BJ (cell line): ENCODE measurements at regions not wholly inside any gene's neighbourhood (a gene's known extent, or its start where the extent isn't known, plus 50 kb on each side); places are given as distances from the start of the nearest gene placed in this dataset.

Experiments
- CTCF ChIA-PET: fragments of 350-600 bp; formaldehyde crosslinking; extraction: SDS; loops from one replicate; lab custom pipeline; 2021; ENCODE audit warnings: antibody characterized with exemption, inconsistent platforms; lab: Yijun Ruan, JAX
- POLR2A ChIA-PET: fragments of 300-600 bp; sonication (Branson Sonifier 250); formaldehyde crosslinking; extraction: SDS; loops from one replicate; lab custom pipeline; 2021; ENCODE audit warnings: antibody characterized with exemption; lab: Charles Lee
- DNase-seq: peaks from one replicate; pipeline ENCODE4 v3.0.0-alpha.2; 2011; ENCODE audit warnings: low read depth
- H3K27me3 ChIP-seq: 2 replicates; pipeline ENCODE4 v1.6.0; 2011; ENCODE audit warnings: low read length; ENCODE audit not compliant: control insufficient read depth, insufficient read depth
- H3K36me3 ChIP-seq: 2 replicates; pipeline ENCODE4 v1.5.1; 2011; ENCODE audit warnings: low read length; ENCODE audit not compliant: control insufficient read depth, insufficient read depth
- H3K4me3 ChIP-seq: 2 replicates; pipeline ENCODE4 v1.5.1; 2011; ENCODE audit warnings: low read depth, mild to moderate bottlenecking, control low read depth, low read length
- CTCF ChIP-seq: IDR thresholded peaks from 2 replicates; pipeline ENCODE4 v1.5.1; 2011; ENCODE audit warnings: low read depth, mild to moderate bottlenecking, control low read depth, inconsistent platforms, low read length, moderate library complexity; ENCODE audit not compliant: insufficient read depth

- no peak for DNase-seq
- H3K4me3 ChIP-seq: no peak overlapping the region
- H3K27me3 ChIP-seq: peaks cover 16% of the 10 kb centered on the region
- CTCF ChIA-PET: interaction anchor here (0.6 to 0.7 kb wide), 5 partner anchors 8 to 1857 kb away, joined by 3 read pairs; no protein-coding TSS in a partner anchor
- POLR2A ChIA-PET: no interaction called here
- no peaks in the 10 kb centered on the region for H3K36me3 ChIP-seq
- no peak for TF ChIP-seq CTCF
Observed at GRCh38 chr2:65620524-65620923, 188.1 kb upstream of the SPRED2 start.

GRCh38 chr2:65620026-65620425 is 187.6 kb upstream of the SPRED2 start:
- Histone ChIP-seq H3K27me3 (peaks cover 16% of the 10 kb centered on the region), H3K36me3 (no peaks in the 10 kb centered on the region), H3K4me3 (no peak overlapping the region)
- ChIA-PET POLR2A (no interaction called here), CTCF (interaction anchor here (0.6 kb wide), 1 partner anchor 612 kb away, joined by 3 read pairs; no protein-coding TSS in a partner anchor)
- no peak for DNase-seq
- no peak for TF ChIP-seq CTCF

GRCh38 chr2:65615602-65616001 is 183.2 kb upstream of the SPRED2 start:
- Histone ChIP-seq H3K27me3 (peaks cover 5% of the 10 kb centered on the region), H3K36me3 (no peaks in the 10 kb centered on the region), H3K4me3 (no peak overlapping the region)
- ChIA-PET CTCF (no interaction called here), POLR2A (no interaction called here)
- DNase-seq: no peak
- no peak for TF ChIP-seq CTCF

GRCh38 chr2:65613968-65614555 is 181.7 kb upstream of the SPRED2 start:
- ChIA-PET CTCF (no interaction called here), POLR2A (no interaction called here)
- Histone ChIP-seq H3K27me3 (peaks cover 6% of the 10 kb centered on the region), H3K4me3 (no peak overlapping the region), H3K36me3 (no peaks in the 10 kb centered on the region)
- DNase-seq: no peak
- no peak for TF ChIP-seq CTCF

- CTCF ChIA-PET: interaction anchor here (0.6 kb wide), 1 partner anchor 32 kb away, joined by 4 read pairs; no protein-coding TSS in a partner anchor
- H3K36me3 ChIP-seq: no peaks in the 10 kb centered on the region
- DNase-seq: no peak
- POLR2A ChIA-PET: no interaction called here
- no peak for TF ChIP-seq CTCF
- peaks cover 13% of the 10 kb centered on the region for H3K27me3 ChIP-seq
- H3K4me3 ChIP-seq: no peak overlapping the region
Observed at GRCh38 chr2:65611488-65611887, 179.1 kb upstream of the SPRED2 start.
